ENCODE measurements at regions not wholly inside any gene's neighbourhood (a gene's known extent, or its start where the extent isn't known, plus 50 kb on each side); places are given as distances from the start of the nearest gene placed in this dataset.

DNA sequence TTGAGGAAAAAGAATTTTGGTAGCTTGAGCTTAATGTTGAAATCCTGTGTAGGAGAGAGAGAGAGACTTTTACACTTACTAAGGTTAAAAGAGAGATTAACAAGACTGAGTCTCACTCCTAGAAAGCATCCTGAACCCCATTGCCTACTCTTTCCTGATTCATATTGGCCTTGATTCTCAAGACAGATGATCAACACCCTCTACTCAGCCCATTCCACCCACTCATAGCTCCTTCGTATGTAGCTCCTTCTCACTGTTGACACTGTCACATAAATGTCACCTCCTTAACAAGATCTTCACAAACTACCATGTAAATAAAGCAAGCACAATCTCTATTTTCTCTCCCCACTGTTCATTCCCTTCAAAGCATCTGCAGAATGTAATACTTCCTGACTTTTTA is 574.6 kb upstream of the LMCD1 start:
- no peak for ATAC-seq
- DNase-seq (ENCODE audit: low spot score) = no peak
- Mint-ChIP-seq H3K27ac (no peak overlapping the region), H3K9me3 (peaks cover 10% of the 10 kb centered on the region), H3K4me3 (no peak overlapping the region), H3K4me1 (ENCODE audit: low read depth in 2 of 2) (no peaks in the 10 kb centered on the region), H3K27me3 (peaks cover 0 to 7% of the 10 kb centered on the region in 2 donors), H3K36me3 (no peaks in the 10 kb centered on the region)

DNA sequence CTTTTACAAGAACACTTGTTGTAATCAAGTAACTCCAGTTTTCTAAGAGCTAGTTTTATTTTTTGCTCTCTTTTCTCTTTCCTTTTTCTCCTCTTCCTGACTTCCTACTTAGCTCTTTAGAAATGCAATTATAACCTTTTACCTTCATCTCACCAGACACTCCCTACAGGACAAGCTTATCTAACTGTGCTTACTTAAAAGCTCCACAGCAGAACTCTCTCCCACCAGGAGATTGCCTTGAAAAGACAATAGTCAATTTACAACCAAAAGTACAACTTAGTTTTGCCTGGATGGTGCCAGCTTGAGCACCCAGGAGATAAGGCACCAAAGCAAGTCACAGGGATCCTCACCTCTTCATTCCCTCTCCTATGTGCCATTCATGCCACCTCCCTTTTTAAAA is 573.8 kb upstream of the LMCD1 start:
- H3K9me3 Mint-ChIP-seq = peaks cover 10% of the 10 kb centered on the region
- peaks cover 0 to 7% of the 10 kb centered on the region in 2 donors for H3K27me3 Mint-ChIP-seq
- no peak overlapping the region for H3K27ac Mint-ChIP-seq
- no peaks in the 10 kb centered on the region for H3K36me3 Mint-ChIP-seq
- H3K4me1 Mint-ChIP-seq (ENCODE audit: low read depth in 2 of 2) = no peaks in the 10 kb centered on the region
- H3K4me3 Mint-ChIP-seq = no peak overlapping the region
- DNase-seq (ENCODE audit: low spot score) (no peak), ATAC-seq (no peak)

DNA sequence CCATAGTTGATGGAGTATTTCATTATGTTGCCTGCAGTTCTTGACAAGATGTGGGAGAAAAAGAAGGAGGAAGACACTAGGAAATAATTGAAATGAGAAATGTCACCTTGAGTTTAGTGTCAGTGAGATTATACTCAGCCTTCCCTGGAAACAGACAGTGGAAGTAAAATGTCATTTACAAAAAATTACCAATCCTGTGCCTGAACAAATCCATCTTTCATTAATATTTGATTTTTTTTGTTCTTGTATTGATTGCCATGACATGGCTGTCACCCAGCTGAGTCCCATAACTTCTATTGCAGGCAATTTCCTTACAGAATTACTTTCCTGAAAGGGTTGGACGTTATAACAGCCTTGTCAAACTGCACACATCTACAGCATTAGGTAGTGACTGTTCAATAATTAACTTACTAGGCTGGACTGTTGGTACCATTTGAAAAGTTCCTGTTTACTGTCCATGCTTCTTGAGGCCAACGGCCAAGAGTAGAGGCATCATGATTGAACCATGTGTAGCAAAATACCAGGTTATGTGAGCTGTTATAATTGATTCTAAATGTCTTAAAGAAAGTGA is 572.2 kb upstream of the LMCD1 start:
- Mint-ChIP-seq H3K27me3 (peaks cover 0 to 8% of the 10 kb centered on the region in 2 donors), H3K9me3 (peaks cover 9% of the 10 kb centered on the region), H3K4me1 (ENCODE audit: low read depth in 2 of 2) (no peaks in the 10 kb centered on the region), H3K36me3 (no peaks in the 10 kb centered on the region), H3K4me3 (no peak overlapping the region), H3K27ac (no peak overlapping the region)
- DNase-seq (ENCODE audit: low spot score) (no peak), ATAC-seq (no peak)

DNA sequence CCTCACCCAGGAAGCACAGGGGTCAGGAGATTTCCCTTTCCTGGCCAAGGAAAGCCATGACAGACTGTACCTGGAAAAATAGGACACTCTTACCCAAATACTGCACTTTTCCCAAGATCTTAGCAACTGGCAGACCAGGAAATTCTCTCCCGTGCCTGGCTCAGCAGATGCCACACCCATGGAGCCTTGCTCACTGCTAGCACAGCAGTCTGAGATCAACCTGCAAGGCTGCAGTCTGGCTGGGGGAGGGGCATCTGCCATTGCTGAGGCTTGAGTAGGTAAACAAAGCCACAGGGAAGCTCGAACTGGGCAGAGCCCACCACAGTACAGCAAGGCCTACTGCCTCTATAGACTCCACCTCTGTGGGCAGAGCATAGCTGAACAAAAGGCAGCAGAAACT is 567.3 kb upstream of the LMCD1 start:
- DNase-seq (ENCODE audit: low spot score) (no peak), ATAC-seq (no peak)
- Mint-ChIP-seq H3K36me3 (peaks cover 11% of the 10 kb centered on the region), H3K27me3 (peaks cover 0 to 3% of the 10 kb centered on the region in 2 donors), H3K27ac (no peak overlapping the region), H3K4me3 (no peak overlapping the region), H3K9me3 (peaks cover 21% of the 10 kb centered on the region), H3K4me1 (ENCODE audit: low read depth in 2 of 2) (no peaks in the 10 kb centered on the region)

DNA sequence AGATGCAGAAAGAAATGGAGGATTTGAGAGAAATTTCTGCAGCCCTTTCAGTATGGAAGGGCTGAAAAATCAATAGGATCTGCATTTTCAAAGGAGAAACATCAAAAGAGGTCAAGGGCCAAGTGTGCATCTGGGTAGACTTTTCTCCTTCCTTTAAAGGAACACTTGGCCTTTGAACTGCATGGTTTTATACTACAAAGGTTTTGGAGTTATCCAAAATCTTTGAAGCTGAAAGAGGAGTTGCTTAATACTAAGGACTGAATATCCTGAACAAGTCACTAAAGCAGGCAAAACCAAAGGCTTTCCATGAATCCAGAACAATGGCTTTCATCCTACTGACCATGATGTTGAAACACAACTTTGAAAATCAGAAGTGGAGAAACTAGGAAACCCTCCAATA is 553.7 kb upstream of the LMCD1 start:
- no peaks in the 10 kb centered on the region for H3K36me3 Mint-ChIP-seq
- H3K9me3 Mint-ChIP-seq = no peaks in the 10 kb centered on the region
- H3K27me3 Mint-ChIP-seq = peaks cover 0 to 7% of the 10 kb centered on the region in 2 donors
- H3K4me3 Mint-ChIP-seq = no peak overlapping the region
- ATAC-seq (no peak), DNase-seq (ENCODE audit: low spot score) (no peak)
- no peaks in the 10 kb centered on the region for H3K4me1 Mint-ChIP-seq (ENCODE audit: low read depth in 2 of 2)
- H3K27ac Mint-ChIP-seq = no peak overlapping the region

DNA sequence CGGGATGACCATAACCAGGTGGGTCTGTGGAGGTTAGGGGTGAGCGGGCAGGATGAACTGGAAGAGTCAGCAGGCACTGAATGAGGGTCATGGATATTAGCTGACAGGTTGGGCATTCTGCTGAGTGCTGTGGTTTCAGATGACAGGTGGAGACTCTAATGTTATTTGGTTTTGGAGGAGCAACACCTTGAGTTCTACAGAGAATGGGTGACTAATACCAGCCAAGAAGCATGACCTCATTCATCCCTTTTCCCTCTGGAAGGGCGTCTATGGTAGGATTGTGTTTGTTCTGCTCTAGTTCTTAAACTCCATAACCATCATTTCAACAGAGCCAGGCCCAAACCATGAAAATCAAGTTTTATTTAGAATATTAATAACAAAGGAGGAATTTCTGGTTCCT is 550.7 kb upstream of the LMCD1 start:
- DNase-seq (ENCODE audit: low spot score) = no peak
- peaks cover 0 to 7% of the 10 kb centered on the region in 2 donors for H3K27me3 Mint-ChIP-seq
- H3K4me3 Mint-ChIP-seq = no peak overlapping the region
- H3K9me3 Mint-ChIP-seq = peaks cover 3% of the 10 kb centered on the region
- no peaks in the 10 kb centered on the region for H3K4me1 Mint-ChIP-seq (ENCODE audit: low read depth in 2 of 2)
- no peak overlapping the region for H3K27ac Mint-ChIP-seq
- ATAC-seq = no peak
- no peaks in the 10 kb centered on the region for H3K36me3 Mint-ChIP-seq

DNA sequence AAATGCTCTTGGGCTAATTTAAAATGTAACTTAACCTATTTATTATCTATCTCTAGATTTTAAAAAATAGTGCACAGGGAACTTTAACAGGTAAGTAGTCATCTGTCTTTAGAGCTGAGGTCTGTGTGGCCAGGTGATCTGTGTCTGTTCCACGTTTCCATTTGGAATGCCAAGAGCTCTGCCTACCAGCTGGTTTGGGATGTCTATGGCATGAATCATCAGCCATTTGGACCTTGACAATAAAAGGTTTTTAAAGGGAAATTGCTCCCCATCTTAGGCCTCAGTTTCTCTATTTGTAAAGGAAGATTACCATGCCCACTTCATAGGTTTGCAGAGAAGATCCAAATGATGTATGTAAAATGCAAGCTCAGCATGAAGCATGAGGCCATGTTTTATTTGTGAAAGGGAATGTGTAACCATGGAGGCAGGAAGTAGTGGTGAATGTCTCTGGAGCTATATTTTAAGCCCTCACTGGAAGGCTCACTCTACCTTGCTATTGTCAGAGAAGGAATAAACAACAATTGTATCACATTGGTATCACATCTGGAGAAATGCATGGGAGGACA is 548.1 kb upstream of the LMCD1 start:
- DNase-seq (ENCODE audit: low spot score) (no peak), ATAC-seq (no peak)
- no peaks in the 10 kb centered on the region for H3K36me3 Mint-ChIP-seq
- H3K9me3 Mint-ChIP-seq = peaks cover 3% of the 10 kb centered on the region
- no peaks in the 10 kb centered on the region for H3K4me1 Mint-ChIP-seq (ENCODE audit: low read depth in 2 of 2)
- H3K27me3 Mint-ChIP-seq = peaks cover 0 to 7% of the 10 kb centered on the region in 2 donors
- no peak overlapping the region for H3K4me3 Mint-ChIP-seq
- no peak overlapping the region for H3K27ac Mint-ChIP-seq

DNA sequence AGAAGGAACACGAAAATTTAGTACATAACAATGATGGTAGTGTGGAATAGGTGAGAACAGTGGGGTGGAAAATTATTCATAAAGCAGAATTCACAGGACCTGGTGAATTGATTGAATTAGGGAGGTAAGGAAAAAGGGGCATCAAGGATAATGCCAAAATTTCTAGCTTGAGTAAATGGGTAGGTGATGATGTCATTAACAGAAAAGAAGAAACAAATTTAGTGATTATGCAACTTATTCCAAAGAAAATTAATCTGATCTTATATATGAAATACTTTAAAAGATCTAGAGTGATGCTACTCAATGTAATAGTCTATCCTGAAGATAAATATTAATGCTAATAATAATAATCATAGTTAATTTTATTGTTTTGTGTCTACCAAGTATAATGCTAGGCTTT is 544.6 kb upstream of the LMCD1 start:
- Mint-ChIP-seq H3K4me3 (no peak overlapping the region), H3K27ac (no peak overlapping the region), H3K4me1 (ENCODE audit: low read depth in 2 of 2) (no peaks in the 10 kb centered on the region), H3K9me3 (peaks cover 8% of the 10 kb centered on the region), H3K27me3 (no peaks in the 10 kb centered on the region), H3K36me3 (no peaks in the 10 kb centered on the region)
- DNase-seq (ENCODE audit: low spot score) = no peak
- no peak for ATAC-seq

DNA sequence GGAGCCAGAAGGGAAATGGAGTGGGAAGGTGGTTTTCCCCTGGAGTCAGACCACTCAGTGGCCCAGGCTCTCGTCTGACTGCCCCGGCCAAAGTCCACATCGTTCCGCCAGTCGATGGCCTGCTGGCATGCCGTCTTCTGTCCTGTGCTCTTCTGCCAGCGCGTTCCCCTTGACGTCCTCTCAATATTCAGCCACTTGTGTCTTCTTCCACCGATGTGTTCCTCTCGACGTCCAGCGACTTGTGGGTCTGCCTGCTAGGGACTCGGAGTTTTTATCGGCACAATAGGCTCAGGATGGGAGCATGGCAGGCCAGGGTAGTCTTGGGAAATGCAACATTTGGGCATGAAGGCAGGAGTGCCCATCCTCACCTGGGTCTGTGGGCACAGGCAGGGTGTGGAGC is 542.5 kb upstream of the LMCD1 start:
- DNase-seq (ENCODE audit: low spot score) (no peak), ATAC-seq (no peak)
- no peaks in the 10 kb centered on the region for H3K36me3 Mint-ChIP-seq
- no peaks in the 10 kb centered on the region for H3K27me3 Mint-ChIP-seq
- no peak overlapping the region for H3K27ac Mint-ChIP-seq
- peaks cover 5% of the 10 kb centered on the region for H3K9me3 Mint-ChIP-seq
- H3K4me1 Mint-ChIP-seq (ENCODE audit: low read depth in 2 of 2) = no peaks in the 10 kb centered on the region
- no peak overlapping the region for H3K4me3 Mint-ChIP-seq

DNA sequence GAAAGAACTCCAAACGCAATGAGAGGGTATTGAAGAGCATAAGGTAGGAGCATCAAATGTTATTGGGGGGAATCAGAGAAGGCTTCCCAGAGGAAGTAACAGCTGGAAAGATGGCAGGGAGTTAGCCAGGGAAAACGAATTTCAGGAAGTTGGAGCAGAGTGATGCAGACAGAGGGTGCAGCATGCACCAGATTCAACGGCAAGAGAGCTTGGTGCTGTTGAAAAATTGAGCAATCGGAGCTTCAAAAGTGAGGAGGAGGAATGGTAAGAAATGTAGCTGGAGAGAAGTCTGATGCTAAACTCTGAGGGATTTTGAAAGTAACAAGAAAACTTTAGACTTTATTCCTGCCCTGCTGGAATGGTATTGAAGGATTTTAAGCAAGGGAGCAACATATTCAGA is 541.0 kb upstream of the LMCD1 start:
- Mint-ChIP-seq H3K27ac (no peak overlapping the region), H3K36me3 (no peaks in the 10 kb centered on the region), H3K4me1 (ENCODE audit: low read depth in 2 of 2) (no peaks in the 10 kb centered on the region), H3K9me3 (peaks cover 5% of the 10 kb centered on the region), H3K27me3 (peaks cover 0 to 2% of the 10 kb centered on the region in 2 donors), H3K4me3 (no peak overlapping the region)
- no peak for DNase-seq (ENCODE audit: low spot score)
- no peak for ATAC-seq

DNA sequence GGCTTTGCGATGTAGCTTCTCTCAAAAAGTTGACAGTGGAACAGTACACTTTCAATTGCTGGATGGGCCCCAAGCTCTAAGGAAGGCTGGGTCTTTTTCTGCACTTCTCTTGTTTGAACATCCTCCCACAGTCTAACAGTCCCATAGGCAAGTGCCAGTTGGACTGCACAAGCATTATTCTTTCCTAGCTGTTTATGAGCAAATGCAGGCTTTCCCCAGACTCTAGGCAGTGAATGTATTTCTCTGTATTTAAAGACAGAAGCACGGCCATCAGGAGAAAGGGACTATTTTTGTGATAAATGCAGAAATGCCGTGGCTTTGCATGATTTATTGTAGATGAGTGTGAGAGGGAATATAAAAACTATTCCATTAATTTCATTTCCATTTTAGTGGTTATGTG is 539.3 kb upstream of the LMCD1 start:
- no peak overlapping the region for H3K27ac Mint-ChIP-seq
- peaks cover 0 to 2% of the 10 kb centered on the region in 2 donors for H3K27me3 Mint-ChIP-seq
- no peak overlapping the region for H3K4me3 Mint-ChIP-seq

DNA sequence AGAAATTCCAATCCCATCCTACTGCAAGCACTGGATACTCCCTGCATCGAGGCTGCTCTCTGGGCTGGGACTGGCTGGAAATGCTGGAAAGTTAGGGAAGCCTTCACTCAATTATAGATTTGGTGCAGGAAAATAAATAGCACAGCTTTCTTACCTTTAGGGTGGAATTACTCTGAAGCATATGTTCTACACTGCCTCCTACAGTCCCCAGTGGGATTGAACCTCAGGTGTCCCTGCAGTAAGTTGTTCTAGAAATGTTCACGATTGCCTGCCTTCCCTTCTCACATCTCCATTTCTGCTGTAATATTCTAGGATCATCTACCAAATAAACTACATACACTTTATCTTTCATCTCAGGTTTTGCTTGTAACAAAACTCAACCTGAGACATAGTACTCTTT is 536.7 kb upstream of the LMCD1 start:
- no peak overlapping the region for H3K4me3 Mint-ChIP-seq
- peaks cover 0 to 2% of the 10 kb centered on the region in 2 donors for H3K27me3 Mint-ChIP-seq
- DNase-seq (ENCODE audit: low spot score) = no peak
- H3K9me3 Mint-ChIP-seq = peaks cover 5% of the 10 kb centered on the region
- no peak overlapping the region for H3K27ac Mint-ChIP-seq
- ATAC-seq = no peak
- no peaks in the 10 kb centered on the region for H3K4me1 Mint-ChIP-seq (ENCODE audit: low read depth in 2 of 2)
- no peaks in the 10 kb centered on the region for H3K36me3 Mint-ChIP-seq

More for the DNA sequence above, 539.3 kb upstream of the LMCD1 start:
- ATAC-seq (no peak), DNase-seq (ENCODE audit: low spot score) (no peak)
- no peaks in the 10 kb centered on the region for H3K36me3 Mint-ChIP-seq
- no peaks in the 10 kb centered on the region for H3K4me1 Mint-ChIP-seq (ENCODE audit: low read depth in 2 of 2)
- peaks cover 5% of the 10 kb centered on the region for H3K9me3 Mint-ChIP-seq

DNA sequence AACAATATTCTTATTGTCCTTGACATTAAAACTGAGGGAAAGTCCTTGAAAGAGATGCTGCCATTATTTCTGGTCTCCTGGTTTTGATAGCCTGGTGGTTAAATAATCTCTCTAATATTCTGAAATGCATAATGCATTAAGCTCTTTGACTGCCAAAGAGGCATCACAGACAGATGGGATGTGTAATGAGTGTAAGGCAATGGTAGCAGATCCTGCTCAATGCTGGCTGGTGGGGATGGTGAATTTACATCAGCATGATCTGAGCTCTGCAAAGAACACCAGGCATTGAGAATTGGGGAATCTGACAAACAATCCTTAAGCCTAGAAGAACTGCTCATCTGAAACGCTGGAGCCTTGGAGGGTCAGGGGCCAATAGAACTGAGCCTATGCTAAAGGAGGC is 528.6 kb upstream of the LMCD1 start:
- Mint-ChIP-seq H3K36me3 (no peaks in the 10 kb centered on the region), H3K4me1 (ENCODE audit: low read depth in 2 of 2) (no peaks in the 10 kb centered on the region), H3K27ac (no peak overlapping the region), H3K27me3 (no peaks in the 10 kb centered on the region), H3K4me3 (no peak overlapping the region), H3K9me3 (no peaks in the 10 kb centered on the region)
- ATAC-seq (no peak), DNase-seq (ENCODE audit: low spot score) (no peak)

DNA sequence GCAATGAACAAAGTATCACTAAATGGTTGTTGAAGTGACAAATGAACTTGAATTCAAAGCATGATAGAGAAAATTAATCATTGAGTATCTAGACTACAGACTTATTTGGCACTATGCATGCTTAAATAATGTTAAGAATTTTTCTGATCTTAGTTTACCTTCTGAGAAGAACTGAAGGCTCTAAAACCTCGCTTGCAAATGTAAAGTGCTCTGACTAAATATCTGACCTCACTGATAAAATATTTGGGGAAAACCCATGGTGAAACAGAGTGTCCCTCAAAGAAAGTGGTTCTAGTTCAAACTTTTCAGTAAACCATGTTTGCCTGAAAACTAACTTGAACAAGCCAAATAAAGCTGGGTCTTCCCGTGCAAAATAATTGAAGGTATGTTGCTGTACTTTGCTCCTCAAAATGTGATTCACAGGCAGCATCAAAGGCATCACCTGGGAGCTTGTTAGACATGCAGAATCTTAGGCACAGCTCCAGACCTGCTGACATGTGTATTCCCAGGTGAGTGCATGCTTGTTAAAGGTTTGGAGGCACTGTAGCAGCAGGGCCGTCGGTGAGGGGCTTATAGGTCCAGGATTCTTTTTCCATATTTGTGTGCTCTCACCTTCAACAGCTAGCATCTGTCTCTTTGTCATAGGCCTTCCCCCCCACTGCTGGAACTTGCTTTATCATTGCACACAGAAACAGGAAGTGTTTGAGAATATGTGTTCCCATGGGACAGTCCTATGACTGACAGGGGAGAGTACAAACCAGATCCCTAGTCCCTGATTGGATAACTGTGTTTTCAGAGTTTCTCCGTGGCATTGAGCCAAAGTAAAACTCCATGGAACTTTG is 524.2 kb upstream of the LMCD1 start:
- DNase-seq (ENCODE audit: low spot score) (no peak), ATAC-seq (no peak)
- H3K27ac Mint-ChIP-seq = no peak overlapping the region
- H3K4me3 Mint-ChIP-seq = no peak overlapping the region
- H3K36me3 Mint-ChIP-seq = no peaks in the 10 kb centered on the region
- H3K9me3 Mint-ChIP-seq = no peaks in the 10 kb centered on the region
- H3K27me3 Mint-ChIP-seq = no peaks in the 10 kb centered on the region
- no peaks in the 10 kb centered on the region for H3K4me1 Mint-ChIP-seq (ENCODE audit: low read depth in 2 of 2)

Data from natural killer cell treated with Interleukin-12 subunit alpha and Interleukin-12 subunit beta and Interleukin-15 and Interleukin-18, amount 100 ng/mL, for 72 hours (primary cell).